Activated CD8-positive, alpha-beta memory T cell treated with anti-CD3 and anti-CD28 coated beads, Interleukin-2, amount 50 U/mL, for 1 hour (primary cell): ENCODE measurements at regions not wholly inside any gene's neighbourhood (a gene's known extent, or its start where the extent isn't known, plus 50 kb on each side); places are given as distances from the start of the nearest gene placed in this dataset.
"Not testable (repeated sequence)": the region's sequence is repeated elsewhere in the genome, so short reads cannot be mapped to it uniquely, and the experiment has no call there.

Experiments
- DNase-seq: peaks from one replicate; pipeline ENCODE4 v3.0.0-alpha.2; 2020; ENCODE audit errors: extremely low read depth

DNA sequence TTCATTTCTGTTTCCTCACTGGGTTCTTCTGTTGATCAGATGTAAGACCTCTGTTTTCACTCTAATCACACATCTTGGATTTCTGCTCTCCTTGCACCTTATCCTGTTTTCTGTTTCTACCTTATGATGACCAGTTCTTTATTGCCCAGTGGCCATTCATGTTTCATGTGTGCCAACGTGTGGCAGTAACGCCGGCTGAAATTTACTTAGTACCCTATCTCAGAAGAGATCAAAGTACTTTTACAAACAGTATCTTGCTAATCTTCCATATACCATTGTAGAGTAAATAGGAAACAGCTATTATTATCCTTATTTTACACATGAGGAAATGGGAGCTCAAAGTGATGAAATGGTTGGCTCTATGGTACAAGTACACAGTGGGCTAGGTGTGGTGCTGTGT lies 74.0 kb downstream of the GATA3 start:
- DNase-seq, result no peak

DNA sequence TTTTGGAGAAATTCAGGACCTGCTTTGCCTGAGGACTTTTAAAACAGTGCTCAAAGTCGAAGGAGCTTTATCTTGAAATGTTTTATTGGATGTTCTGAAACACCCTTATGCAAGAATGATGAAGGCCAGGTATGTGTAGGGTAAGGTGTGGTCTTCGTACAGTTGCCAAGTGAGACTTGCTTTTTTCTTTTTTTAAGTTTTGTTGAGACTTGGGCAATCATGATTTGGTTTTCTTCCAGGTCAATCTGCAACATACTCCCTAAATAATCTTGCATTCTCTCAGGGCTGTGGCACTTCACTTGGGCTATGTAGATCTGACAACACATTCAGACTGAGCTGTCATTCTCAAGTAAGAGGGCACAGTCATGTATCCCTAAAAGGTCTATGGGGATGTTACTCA lies 75.0 kb downstream of the GATA3 start:
- DNase-seq, result no peak

DNA sequence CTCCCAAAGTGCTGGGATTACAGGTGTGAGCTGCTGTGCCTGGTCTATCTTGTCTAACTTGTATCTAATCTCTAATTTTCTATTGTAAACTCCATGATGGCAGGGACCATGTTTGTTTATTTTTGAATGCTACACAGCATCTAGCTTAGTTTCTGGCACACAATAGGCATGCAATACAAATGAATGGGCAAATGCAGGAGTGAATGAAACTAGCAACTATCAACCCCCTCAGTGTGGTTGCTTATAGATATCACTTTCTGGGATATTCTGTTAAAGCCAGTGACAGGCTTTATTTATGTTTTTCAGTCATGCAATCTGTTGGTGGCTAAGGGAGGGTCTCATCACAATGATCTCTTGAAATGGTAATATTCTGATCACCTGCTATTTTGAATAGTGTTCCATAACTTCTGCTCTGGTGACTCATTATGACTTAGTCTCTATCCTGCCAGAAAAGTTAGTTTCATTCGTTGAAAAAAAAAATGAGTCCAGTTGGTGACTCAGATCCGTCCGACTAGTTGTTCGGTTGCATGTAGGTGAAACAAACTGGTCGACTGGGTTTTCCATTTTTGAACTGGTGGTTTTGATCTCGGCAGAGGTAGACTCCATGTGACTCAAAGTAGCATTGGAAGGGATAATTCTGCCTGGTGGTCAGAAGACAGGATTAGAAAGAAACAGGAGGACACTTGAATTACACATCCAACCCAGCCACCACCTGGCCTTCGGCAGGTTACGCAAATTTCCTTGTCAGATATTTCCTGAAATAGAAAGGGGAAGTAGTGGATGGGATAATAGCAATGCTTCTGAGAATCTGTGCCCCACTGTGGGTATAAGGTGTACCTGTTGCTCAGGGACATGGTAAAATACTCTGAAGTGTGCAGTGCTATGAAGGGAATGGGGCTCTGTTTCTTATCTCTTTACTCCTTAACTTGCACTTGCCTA lies 76.8 kb downstream of the GATA3 start:
- no peak for DNase-seq

DNA sequence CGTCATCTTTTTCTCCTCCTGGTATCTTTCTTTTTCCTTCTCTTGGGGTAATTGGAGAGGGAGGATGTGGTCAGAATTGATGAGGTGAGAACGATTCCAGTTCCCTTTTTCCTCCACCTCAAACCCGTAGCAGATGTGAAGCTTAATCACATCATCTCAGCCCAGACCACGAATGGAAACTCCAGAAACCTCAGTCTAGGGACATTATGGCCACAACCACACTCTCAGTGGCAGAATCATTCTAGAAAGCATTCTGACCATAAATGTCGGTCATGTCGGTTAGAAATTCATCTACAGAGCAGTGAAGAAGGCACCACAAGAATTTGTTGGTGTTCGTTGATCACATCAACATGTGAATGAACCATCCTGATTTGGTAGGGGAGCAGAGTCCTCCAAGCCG lies 78.7 kb downstream of the GATA3 start:
- DNase-seq, result no peak

DNA sequence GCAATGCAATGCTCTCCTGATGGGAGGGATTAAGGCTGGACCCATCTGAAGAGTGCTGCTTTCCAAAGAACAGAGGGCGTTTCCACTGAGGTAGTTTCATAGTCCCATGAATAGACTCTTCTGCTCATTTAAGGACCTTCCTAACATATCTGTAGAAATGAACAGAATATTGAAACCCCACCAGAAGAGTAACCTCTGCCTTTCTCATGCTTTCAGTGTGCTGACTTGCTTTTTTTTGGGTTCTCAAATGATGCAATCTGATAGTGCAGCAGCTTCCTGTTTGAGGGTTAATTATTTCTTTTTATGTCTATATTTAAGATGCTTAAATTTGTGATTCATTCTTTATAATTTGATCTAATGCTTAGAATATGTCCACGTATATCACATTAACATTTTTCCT lies 82.2 kb downstream of the GATA3 start:
- no peak for DNase-seq

DNA sequence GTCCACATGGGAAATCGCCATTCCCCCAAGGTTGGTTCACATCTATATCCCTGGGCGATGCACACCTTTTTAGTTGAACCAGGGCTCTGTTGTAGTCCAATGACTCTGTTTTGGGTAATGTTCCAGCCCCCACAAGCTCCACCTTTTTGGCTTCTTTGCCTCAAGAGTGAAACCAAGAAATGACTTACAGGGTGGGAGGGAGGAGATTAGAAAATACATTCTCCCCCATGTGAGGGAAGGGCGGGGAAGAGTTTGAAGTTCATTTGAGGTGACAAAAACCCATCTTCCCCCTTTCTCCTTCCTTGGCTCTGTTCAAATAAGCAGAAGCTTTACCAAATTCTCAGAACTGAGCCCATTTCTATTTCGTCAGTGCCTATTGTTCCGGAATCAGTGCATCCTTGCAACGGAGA lies 82.8 kb downstream of the GATA3 start:
- DNase-seq, result no peak

DNA sequence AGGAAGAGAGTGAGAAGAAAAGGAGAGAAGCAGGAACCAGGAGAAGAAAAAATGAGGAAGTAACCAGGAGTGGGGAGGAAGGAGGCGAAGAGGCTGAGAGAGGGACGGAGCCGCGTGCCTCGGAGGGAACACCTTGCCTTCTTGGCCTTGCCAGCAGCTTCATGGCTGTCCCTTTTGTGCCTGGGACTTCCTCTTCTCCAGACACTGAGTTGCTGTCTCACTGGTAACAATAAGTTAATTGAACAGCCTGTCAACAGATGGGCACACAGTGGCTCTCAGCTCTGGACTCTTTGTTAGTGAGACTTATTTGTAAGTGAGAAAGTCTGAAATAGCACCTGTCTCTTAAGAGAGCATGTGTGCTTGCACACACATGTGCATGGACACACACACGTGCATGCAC lies 83.2 kb downstream of the GATA3 start:
- no peak for DNase-seq

DNA sequence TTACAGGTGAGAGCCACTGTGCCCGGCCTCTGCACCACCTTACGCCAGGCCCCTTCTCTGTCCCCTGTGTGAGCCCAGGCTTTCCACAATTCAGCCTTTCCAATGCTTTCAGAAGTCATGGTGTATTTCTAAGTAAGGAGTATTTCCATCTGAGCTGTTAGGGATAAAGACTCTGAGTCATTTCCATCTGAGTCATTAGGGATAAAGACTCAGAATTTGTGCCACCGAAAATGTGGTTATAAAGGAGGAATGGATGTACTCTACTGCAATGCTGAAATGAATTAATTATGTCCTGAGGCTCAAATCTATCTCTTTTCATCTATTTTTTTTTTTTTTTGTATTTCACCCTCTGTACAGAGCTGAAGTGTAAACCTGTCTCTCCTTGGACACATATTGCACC lies 84.0 kb downstream of the GATA3 start:
- DNase-seq, result no peak

DNA sequence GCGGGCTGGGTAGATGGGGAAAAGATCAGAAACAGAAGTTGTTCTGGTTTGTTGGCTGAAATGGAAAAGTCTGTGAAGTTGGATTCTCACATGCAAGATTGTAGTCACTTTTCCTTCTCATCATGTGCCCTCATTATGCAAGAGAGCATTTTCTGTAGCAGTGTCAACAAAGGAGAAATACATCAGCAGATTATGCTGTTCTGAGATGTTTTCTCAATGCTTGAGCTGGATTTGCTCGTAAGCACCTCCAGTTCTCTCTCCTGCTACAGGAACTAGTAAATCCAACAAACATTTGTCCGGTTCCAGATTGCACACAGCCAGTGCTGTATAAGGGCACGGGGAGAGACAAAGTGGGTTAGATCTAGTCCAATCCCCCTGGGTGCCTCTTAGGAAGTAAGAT lies 90.0 kb downstream of the GATA3 start:
- no peak for DNase-seq

DNA sequence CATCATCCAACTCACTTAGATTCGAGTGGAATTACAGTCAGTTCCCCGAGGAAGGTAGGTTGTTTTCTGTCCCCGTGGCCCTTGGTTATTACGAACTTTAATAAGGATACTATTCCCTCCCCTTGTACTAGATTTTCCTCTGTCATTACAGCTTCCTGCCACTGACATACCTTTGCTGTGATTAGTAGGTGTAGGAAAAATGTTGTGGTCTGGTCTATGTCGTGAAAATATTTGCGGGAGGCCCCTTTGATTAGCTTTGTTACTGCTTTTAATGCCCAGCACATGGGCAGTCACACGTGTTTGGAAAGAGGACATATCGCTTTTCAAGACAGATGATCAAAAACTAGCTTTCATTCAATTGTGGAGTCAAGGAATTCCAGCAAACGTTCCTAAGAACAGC lies 92.2 kb downstream of the GATA3 start:
- DNase-seq, result no peak

DNA sequence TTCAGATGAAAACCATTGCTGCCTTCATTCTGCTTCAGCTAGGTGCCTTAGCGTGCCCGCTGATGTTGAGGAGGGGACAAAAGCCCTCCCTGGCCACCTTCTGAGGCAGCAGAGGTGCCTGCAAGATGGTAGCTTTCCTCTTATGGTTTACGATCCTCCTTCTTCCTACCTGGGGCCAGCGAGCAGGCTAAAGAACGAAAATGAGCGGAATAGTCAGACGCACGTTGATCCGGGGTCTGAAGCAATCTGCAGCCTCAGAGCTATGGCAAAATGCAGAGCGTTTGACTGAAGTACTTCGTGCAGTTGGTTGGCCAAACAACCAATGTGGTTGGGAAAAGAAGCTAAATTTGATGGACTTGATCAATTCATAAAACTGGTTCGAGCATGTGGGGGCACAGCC lies 95.5 kb downstream of the GATA3 start:
- no peak for DNase-seq

DNA sequence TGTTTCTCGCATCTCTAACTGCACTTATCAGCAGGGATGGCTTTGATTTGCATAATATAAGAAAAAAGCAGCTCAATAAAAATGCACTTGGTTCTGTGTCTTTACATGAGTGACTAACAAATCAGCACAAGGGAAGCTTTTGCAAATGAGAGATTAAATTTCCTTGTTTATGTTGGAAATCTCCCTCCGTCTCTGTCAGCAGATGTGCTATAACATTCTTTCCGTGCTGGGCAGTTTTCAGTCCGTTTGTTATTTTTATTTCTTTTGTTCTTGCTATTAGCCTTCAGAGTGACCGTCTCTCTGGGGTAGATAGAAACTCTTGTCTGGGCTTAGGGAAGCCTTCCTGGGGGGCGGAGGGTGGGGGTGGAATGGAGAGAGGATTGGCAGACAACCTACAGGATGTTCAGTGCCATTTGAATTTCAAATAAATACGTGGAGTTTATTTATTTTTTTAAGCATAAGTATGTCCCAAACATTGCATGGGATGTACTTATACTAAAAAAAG lies 96.0 kb downstream of the GATA3 start:
- no peak for DNase-seq

DNA sequence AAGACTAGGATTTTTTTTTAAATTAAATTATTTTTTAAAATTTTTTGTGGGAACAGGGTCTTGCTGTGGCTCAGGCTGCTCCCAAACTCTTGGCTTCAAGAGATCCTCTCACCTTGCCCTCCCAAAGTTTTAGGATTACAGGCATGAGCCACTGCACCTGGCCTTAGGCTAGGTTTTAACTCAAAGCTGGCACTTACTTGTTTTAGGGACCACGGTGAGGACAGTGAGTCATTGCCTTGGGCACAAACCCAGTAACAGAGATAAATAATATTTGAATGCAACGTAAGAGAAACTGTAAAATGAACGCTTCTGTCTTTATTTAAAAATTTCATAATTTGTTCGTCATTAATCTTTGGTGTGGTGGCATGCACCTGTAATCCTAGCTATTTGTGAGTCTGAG lies 96.6 kb downstream of the GATA3 start:
- DNase-seq, result no peak

DNA sequence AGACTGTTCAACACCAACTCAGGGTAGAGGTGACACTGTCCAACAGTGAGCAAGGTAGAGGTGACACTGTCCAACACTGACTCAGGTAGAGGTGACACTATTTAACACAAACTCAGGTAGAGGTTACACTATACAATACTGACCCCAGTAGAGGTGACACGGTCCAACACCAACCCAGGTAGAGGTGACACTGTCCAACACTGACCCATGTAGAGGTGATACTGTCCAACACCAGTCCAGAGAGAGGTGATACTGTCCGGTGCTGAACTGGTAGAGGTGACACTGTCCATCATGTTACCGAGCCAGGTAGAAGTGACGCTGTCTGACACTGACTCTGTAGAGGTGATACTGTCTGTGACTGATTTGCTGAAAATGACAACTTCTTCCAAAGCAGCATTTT lies 102.4 kb downstream of the GATA3 start:
- DNase-seq, result no peak

DNA sequence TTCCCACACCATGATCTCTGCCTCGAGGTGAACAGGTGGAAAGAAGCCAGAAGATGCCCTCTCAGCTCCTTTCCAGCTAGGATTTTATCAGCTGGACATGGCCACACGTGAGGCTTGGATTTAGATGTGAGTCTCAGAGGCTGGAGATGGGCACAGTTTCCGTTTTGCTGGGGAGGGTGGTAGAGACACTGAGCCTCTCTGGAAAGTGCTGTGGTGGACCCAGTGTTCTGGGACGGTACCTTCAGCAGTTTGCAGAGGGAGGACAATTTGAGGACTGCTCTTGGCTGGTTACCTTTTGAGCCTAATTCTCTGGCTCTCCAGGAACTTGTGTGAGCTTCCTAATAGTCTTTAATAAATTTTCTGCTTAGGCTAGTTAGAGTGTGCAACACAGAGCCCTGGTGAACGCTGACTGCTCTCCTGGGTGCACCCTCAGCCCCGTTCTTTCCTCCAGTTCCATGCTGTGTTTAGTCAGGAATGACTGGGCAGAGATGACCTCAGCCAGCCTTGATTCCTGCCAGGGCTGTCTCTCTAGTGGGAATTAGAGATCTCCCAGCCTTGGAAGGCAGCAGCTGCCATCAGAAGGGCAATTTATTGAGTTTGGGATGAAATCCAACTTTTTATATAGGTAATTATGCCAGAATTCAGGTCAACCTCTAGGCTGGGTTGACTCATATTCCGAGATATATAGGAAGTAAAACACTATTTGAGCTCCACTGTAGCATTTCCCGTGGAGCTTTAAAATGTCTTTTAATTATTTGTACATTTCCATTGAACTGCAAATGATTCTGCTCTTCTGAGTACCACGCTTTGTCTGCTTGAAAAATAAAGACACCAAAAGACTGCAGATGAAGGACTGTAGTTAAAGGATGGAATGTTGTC lies 103.9 kb downstream of the GATA3 start:
- no peak for DNase-seq

DNA sequence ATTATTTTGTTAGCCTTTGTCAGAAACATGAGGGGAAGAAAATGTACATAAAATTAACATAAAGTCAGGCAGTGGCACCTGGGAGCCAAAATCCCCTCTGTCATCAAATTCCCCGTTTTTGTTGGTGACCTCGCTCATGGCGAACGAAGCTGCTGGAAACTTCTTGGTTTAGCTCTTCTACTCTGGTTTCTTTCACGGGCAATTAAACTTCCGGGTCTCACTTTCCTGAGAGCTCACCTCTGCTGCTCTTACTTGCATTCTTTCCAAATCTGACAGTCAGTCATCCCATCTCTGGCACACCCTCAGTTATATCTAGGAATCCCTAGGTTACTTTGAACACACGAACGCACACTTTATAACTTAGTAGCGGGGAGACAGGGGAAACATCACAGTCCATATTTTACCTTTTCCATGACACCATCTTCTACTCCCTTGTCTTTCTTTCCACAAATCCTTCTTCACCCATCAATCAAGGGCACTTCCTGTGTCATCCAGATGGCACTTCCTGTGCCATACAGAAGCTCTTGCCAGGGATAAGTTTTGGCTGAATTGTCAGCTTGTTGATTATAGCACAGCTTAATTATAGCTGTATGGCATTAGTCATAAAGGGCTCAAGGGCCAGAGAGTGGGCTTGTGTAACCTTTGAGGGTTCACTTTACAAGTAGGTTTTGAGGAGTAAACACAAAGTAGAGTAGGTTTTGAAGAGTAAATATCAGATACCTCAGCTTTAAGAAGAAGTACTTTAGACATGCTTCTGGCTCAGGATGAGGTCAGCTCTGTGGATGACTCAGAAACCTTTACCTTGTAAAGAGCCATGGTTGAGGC lies 105.1 kb downstream of the GATA3 start:
- no peak for DNase-seq

DNA sequence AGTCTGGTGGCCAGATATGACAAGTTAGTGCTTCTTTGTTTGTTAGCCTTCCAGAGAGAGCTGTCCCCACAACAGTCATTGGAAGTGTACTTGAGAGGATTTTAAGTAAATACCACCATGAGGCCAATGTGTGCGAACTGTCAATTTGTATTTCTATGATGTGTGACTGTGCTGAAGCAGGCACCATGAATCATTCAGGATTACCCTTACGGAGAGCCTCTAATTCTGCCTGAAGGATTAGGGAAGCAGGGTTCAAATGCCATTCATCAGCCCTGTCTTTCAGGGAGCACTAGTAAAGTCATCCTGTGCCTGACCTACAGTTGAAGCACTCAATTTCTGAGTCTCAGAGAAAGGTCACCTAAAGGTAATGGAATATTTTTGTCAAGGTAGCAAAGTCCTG lies 109.3 kb downstream of the GATA3 start:
- DNase-seq, result no peak

DNA sequence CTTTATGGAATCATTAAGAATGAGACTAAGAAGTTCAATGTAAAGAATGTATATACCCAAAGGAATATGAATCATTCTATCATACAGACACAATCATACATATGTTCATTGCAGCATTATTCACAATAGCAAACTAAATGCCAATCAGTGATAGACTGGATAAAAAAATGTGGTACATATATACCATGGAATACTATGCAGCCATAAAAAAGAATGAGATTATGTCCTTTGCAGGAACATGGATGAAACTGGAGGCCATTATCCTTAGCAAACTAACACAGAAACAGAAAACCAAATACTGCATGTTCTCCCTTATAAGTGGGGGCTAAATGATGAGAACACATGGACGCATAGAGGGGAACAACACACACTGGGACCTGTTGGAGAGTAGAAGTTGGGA lies 110.2 kb downstream of the GATA3 start:
- DNase-seq, result not testable (repeated sequence)

DNA sequence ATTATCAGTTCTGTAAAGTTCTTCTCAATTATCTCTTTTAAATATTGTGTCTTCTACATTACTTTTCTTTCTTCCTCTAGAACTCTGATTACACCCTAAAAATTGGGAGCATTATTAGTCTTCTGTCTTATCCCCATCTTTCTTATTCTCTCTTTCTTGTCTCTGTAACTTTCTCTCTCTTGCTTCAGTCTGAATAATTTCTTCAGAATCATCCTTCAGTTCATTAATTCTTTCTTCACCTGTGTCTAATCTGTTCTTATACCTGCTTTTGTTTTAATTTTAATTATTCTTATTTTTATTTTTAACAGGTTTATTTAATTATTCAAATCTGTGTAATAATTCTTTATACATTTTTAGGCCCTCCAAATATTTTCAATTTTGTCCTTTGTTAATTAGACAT lies 114.3 kb downstream of the GATA3 start:
- no peak for DNase-seq

DNA sequence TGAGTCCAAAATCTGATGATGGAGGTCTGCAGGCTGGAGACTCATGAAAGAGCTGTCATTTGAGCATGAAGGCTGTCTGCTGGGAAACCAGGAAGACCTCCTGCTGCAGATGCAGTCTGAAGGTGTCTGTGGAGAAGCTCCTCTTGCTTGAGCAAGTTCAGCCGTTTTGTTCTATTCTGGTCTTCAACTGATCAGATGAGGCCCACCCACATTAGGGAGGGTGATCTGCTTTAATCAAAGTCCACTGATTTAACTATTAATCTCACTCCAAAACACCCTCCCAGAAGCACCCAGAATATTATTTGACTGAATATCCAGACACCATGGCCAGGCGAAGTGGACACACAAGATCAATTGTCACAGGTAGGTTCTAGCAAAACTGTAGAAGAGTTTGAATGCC lies 116.5 kb downstream of the GATA3 start:
- no peak for DNase-seq

DNA sequence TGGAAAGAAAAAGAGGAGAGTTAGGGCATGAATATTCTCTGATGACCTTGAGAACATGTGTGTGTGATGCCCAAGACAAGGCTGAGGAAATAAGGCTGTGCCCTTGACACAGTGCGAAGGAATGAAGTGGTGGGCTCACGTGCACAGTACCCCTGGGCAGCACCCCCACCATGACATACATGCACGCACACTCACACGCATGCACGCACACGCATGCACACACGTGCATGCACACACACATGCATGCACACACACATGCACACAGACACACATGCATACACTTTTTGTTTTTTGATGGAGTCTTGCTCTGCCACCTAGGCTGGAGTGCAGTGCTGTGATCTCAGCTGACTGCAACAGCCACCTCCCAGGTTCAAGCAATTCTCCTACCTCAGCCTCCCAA lies 118.1 kb downstream of the GATA3 start:
- DNase-seq, result no peak
